ENCODE measurements at regions not wholly inside any gene's neighbourhood (a gene's known extent, or its start where the extent isn't known, plus 50 kb on each side); places are given as distances from the start of the nearest gene placed in this dataset.
A peak's percentile ranks its signal among the peaks of the same experiment; 100 is the strongest.
"Not testable (repeated sequence)": the region's sequence is repeated elsewhere in the genome, so short reads cannot be mapped to it uniquely, and the experiment has no call there.

GRCh38 chr1:144523661-144524407 is 62.4 kb upstream of the NBPF15 start:
- DNase-seq (ENCODE audit: low spot score) = peak; percentile 50
- no CpG with 5 or more reads among the region's 33 CpGs for WGBS, 2 donors (ENCODE audit: extremely low coverage in 2 of 2, insufficient read length in 2 of 2, insufficient replicate concordance in 1 of 2)
- not testable (repeated sequence) for H3K9ac ChIP-seq (ENCODE audit: low read depth, low read length, poor library complexity); H3K36me3 ChIP-seq (replicated peaks in 1 of 2; ENCODE audit: control insufficient read depth in 2 of 2, insufficient read depth in 2 of 2, low read length in 2 of 2); H2BK12ac ChIP-seq (ENCODE audit: low read length); H3K79me1 ChIP-seq (ENCODE audit: low read depth, low read length); H2AK5ac ChIP-seq (ENCODE audit: low read depth, low read length); H2BK120ac ChIP-seq (ENCODE audit: low read depth, low read length); H3K4ac ChIP-seq (ENCODE audit: low read length); H3K27me3 ChIP-seq (ENCODE audit: control insufficient read depth in 3 of 3, insufficient read depth in 3 of 3, low read depth in 1 of 3, low read length in 3 of 3); H4K8ac ChIP-seq (ENCODE audit: low read depth, low read length); H4K91ac ChIP-seq (ENCODE audit: low read depth, low read length, poor library complexity); H2BK15ac ChIP-seq (ENCODE audit: low read length); H3K9me3 ChIP-seq (replicated peaks in 1 of 2; ENCODE audit: control insufficient read depth in 2 of 2, insufficient read depth in 1 of 2, low read depth in 1 of 2, low read length in 2 of 2); H3K4me1 ChIP-seq (ENCODE audit: control insufficient read depth in 2 of 2, insufficient read depth in 1 of 2, low read depth in 1 of 2, low read length in 2 of 2); H3K14ac ChIP-seq (ENCODE audit: low read length)
- Histone ChIP-seq H3K4me3 (ENCODE audit: low read length in 2 of 2) (peak overlapping the region; percentile 33 to 70), H3K4me2 (ENCODE audit: insufficient read depth, low read length, poor library complexity, severe bottlenecking) (peak overlapping the region; percentile 40), H2AFZ (ENCODE audit: low read length) (peak overlapping the region; percentile 91), H3K23ac (ENCODE audit: low read depth, low read length, poor library complexity) (peak overlapping the region; percentile 85), H3K18ac (ENCODE audit: low read length) (peak overlapping the region; percentile 91), H3K27ac (replicated peaks; ENCODE audit: low read length) (peak overlapping the region; percentile 76), H2BK5ac (ENCODE audit: low read length) (peak overlapping the region; percentile 98)

- WGBS, 2 donors (ENCODE audit: extremely low coverage in 2 of 2, insufficient read length in 2 of 2, insufficient replicate concordance in 1 of 2) = no CpG with 5 or more reads among the region's 9 CpGs
- H3K4me1 ChIP-seq (ENCODE audit: control insufficient read depth in 2 of 2, insufficient read depth in 1 of 2, low read depth in 1 of 2, low read length in 2 of 2); H2BK15ac ChIP-seq (ENCODE audit: low read length); H3K9me3 ChIP-seq (replicated peaks in 1 of 2; ENCODE audit: control insufficient read depth in 2 of 2, insufficient read depth in 1 of 2, low read depth in 1 of 2, low read length in 2 of 2); H3K36me3 ChIP-seq (replicated peaks in 1 of 2; ENCODE audit: control insufficient read depth in 2 of 2, insufficient read depth in 2 of 2, low read length in 2 of 2); H2BK5ac ChIP-seq (ENCODE audit: low read length); DNase-seq (ENCODE audit: low spot score); H3K27ac ChIP-seq (replicated peaks; ENCODE audit: low read length); H3K4me2 ChIP-seq (ENCODE audit: insufficient read depth, low read length, poor library complexity, severe bottlenecking); H3K9ac ChIP-seq (ENCODE audit: low read depth, low read length, poor library complexity); H3K27me3 ChIP-seq (ENCODE audit: control insufficient read depth in 3 of 3, insufficient read depth in 3 of 3, low read depth in 1 of 3, low read length in 3 of 3); H3K23ac ChIP-seq (ENCODE audit: low read depth, low read length, poor library complexity); H3K14ac ChIP-seq (ENCODE audit: low read length); H2AFZ ChIP-seq (ENCODE audit: low read length); H2AK5ac ChIP-seq (ENCODE audit: low read depth, low read length); H3K4ac ChIP-seq (ENCODE audit: low read length); H2BK120ac ChIP-seq (ENCODE audit: low read depth, low read length); H3K4me3 ChIP-seq (ENCODE audit: low read length in 2 of 2); H4K91ac ChIP-seq (ENCODE audit: low read depth, low read length, poor library complexity); H3K18ac ChIP-seq (ENCODE audit: low read length); H2BK12ac ChIP-seq (ENCODE audit: low read length); H4K8ac ChIP-seq (ENCODE audit: low read depth, low read length); H3K79me1 ChIP-seq (ENCODE audit: low read depth, low read length): not testable (repeated sequence)
Observed at GRCh38 chr1:144532156-144532607, 60.5 kb upstream of the PPIAL4F start.

DNA sequence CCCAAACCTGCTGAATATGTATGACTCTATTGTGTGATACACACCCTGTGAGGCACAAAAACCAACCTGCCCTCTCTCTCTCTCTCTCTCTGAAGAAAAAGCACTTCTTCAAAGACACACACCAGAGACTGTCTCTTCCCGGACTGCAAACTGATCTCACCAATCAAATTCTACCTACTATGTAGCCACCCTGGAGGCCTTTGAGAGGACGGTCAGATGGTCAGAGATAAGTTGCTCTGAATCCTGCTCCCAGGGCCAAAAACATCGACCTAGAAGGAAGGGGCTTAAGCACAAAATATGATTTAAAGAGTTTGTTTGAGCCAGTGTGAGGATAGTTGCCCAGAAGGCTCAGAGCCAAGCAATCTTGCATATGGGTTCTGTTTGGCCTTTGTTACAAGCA is 59.2 kb upstream of the PPIAL4F start:
- H3K27ac ChIP-seq (replicated peaks; ENCODE audit: low read length); H2BK5ac ChIP-seq (ENCODE audit: low read length); DNase-seq (ENCODE audit: low spot score); H2BK12ac ChIP-seq (ENCODE audit: low read length); H2BK15ac ChIP-seq (ENCODE audit: low read length); H3K9me3 ChIP-seq (replicated peaks in 1 of 2; ENCODE audit: control insufficient read depth in 2 of 2, insufficient read depth in 1 of 2, low read depth in 1 of 2, low read length in 2 of 2); H3K4ac ChIP-seq (ENCODE audit: low read length); H3K4me1 ChIP-seq (ENCODE audit: control insufficient read depth in 2 of 2, insufficient read depth in 1 of 2, low read depth in 1 of 2, low read length in 2 of 2); H3K18ac ChIP-seq (ENCODE audit: low read length); H3K36me3 ChIP-seq (replicated peaks in 1 of 2; ENCODE audit: control insufficient read depth in 2 of 2, insufficient read depth in 2 of 2, low read length in 2 of 2); H4K8ac ChIP-seq (ENCODE audit: low read depth, low read length); H3K4me2 ChIP-seq (ENCODE audit: insufficient read depth, low read length, poor library complexity, severe bottlenecking); H4K91ac ChIP-seq (ENCODE audit: low read depth, low read length, poor library complexity); H2AK5ac ChIP-seq (ENCODE audit: low read depth, low read length); H3K79me1 ChIP-seq (ENCODE audit: low read depth, low read length); H3K27me3 ChIP-seq (ENCODE audit: control insufficient read depth in 3 of 3, insufficient read depth in 3 of 3, low read depth in 1 of 3, low read length in 3 of 3); H3K23ac ChIP-seq (ENCODE audit: low read depth, low read length, poor library complexity); H2BK120ac ChIP-seq (ENCODE audit: low read depth, low read length); H3K14ac ChIP-seq (ENCODE audit: low read length); H3K9ac ChIP-seq (ENCODE audit: low read depth, low read length, poor library complexity); H3K4me3 ChIP-seq (ENCODE audit: low read length in 2 of 2): not testable (repeated sequence)
- no CpG with 5 or more reads among the region's 3 CpGs for WGBS, 2 donors (ENCODE audit: extremely low coverage in 2 of 2, insufficient read length in 2 of 2, insufficient replicate concordance in 1 of 2)
- H2AFZ ChIP-seq (ENCODE audit: low read length) = peak overlapping the region; percentile 35

GRCh38 chr1:144534286-144534685 is 58.4 kb upstream of the PPIAL4F start:
- H2BK12ac ChIP-seq (ENCODE audit: low read length); H3K9ac ChIP-seq (ENCODE audit: low read depth, low read length, poor library complexity); H2AK5ac ChIP-seq (ENCODE audit: low read depth, low read length); H3K18ac ChIP-seq (ENCODE audit: low read length); H3K23ac ChIP-seq (ENCODE audit: low read depth, low read length, poor library complexity); H4K91ac ChIP-seq (ENCODE audit: low read depth, low read length, poor library complexity); H3K4ac ChIP-seq (ENCODE audit: low read length); H3K79me1 ChIP-seq (ENCODE audit: low read depth, low read length); H3K4me1 ChIP-seq (ENCODE audit: control insufficient read depth in 2 of 2, insufficient read depth in 1 of 2, low read depth in 1 of 2, low read length in 2 of 2); H3K27me3 ChIP-seq (ENCODE audit: control insufficient read depth in 3 of 3, insufficient read depth in 3 of 3, low read depth in 1 of 3, low read length in 3 of 3); H3K14ac ChIP-seq (ENCODE audit: low read length); H4K8ac ChIP-seq (ENCODE audit: low read depth, low read length); DNase-seq (ENCODE audit: low spot score); H2BK15ac ChIP-seq (ENCODE audit: low read length); H3K9me3 ChIP-seq (replicated peaks in 1 of 2; ENCODE audit: control insufficient read depth in 2 of 2, insufficient read depth in 1 of 2, low read depth in 1 of 2, low read length in 2 of 2); H2BK120ac ChIP-seq (ENCODE audit: low read depth, low read length); H3K4me3 ChIP-seq (ENCODE audit: low read length in 2 of 2); H3K4me2 ChIP-seq (ENCODE audit: insufficient read depth, low read length, poor library complexity, severe bottlenecking); H2AFZ ChIP-seq (ENCODE audit: low read length); H3K27ac ChIP-seq (replicated peaks; ENCODE audit: low read length); H3K36me3 ChIP-seq (replicated peaks in 1 of 2; ENCODE audit: control insufficient read depth in 2 of 2, insufficient read depth in 2 of 2, low read length in 2 of 2); H2BK5ac ChIP-seq (ENCODE audit: low read length): not testable (repeated sequence)
- WGBS, 2 donors (ENCODE audit: extremely low coverage in 2 of 2, insufficient read length in 2 of 2, insufficient replicate concordance in 1 of 2) = no CpG with 5 or more reads among the region's 1 CpG
